Hepatocyte (in vitro differentiated cells): ENCODE measurements at regions not wholly inside any gene's neighbourhood (a gene's known extent, or its start where the extent isn't known, plus 50 kb on each side); places are given as distances from the start of the nearest gene placed in this dataset.

ENCODE experiments used
- DNase-seq: peaks from one replicate; pipeline ENCODE4 v3.0.0-alpha.2; 2016; ENCODE audit warnings: low spot score
- H2AFZ ChIP-seq: fragments of 200-600 bp; sonication (generic); 2 replicates; pipeline ENCODE4 v1.6.0; 2016; ENCODE audit warnings: antibody characterized with exemption, mild to moderate bottlenecking
- H3K27ac ChIP-seq: fragments of 200-600 bp; sonication (generic); 2 replicates; pipeline ENCODE4 v1.5.1; 2016; ENCODE audit warnings: mild to moderate bottlenecking
- H3K27me3 ChIP-seq: fragments of 200-600 bp; sonication (generic); 2 replicates; pipeline ENCODE4 v1.6.1; 2016
- H3K36me3 ChIP-seq: fragments of 200-600 bp; sonication (generic); replicated peaks from 2 replicates; pipeline ENCODE4 v1.5.1; 2016; ENCODE audit warnings: low read depth; ENCODE audit not compliant: insufficient read depth
- H3K4me1 ChIP-seq: fragments of 200-600 bp; sonication (generic); 2 replicates; pipeline ENCODE4 v1.5.1; 2016; ENCODE audit warnings: mild to moderate bottlenecking, moderate library complexity; ENCODE audit not compliant: insufficient read depth
- H3K4me2 ChIP-seq: fragments of 200-600 bp; sonication (generic); 2 replicates; pipeline ENCODE4 v1.6.0; 2016
- H3K4me3 ChIP-seq: fragments of 200-600 bp; sonication (generic); 2 replicates; pipeline ENCODE4 v1.5.1; 2016; ENCODE audit warnings: mild to moderate bottlenecking
- H3K79me2 ChIP-seq: fragments of 200-600 bp; sonication (generic); 2 replicates; pipeline ENCODE4 v1.6.0; 2017; ENCODE audit warnings: mild to moderate bottlenecking
- H3K9me2 ChIP-seq: fragments of 200-600 bp; sonication (generic); replicated peaks from 2 replicates; pipeline ENCODE4 v1.6.0; 2017; ENCODE audit warnings: mild to moderate bottlenecking; ENCODE audit not compliant: insufficient read depth
- H3K9me3 ChIP-seq: fragments of 200-600 bp; sonication (generic); 2 replicates; pipeline ENCODE4 v1.5.1; 2016; ENCODE audit warnings: low read depth, mild to moderate bottlenecking
- H4K20me1 ChIP-seq: fragments of 200-600 bp; sonication (generic); 2 replicates; pipeline ENCODE4 v1.6.0; 2016; ENCODE audit warnings: mild to moderate bottlenecking; ENCODE audit not compliant: insufficient read depth, poor library complexity, severe bottlenecking
- EZH2 ChIP-seq: fragments of 200-600 bp; sonication (generic); IDR thresholded peaks from 2 replicates; pipeline ENCODE4 v1.6.1; 2016; ENCODE audit warnings: antibody characterized with exemption, mild to moderate bottlenecking, borderline replicate concordance
- EZH2phosphoT487 ChIP-seq: fragments of 200-600 bp; sonication (generic); IDR thresholded peaks from one replicate; pipeline ENCODE4 v1.6.1; 2018; ENCODE audit warnings: antibody characterized with exemption, mild to moderate bottlenecking, low read depth, moderate library complexity; ENCODE audit not compliant: unreplicated experiment, severe bottlenecking
- WGBS: methylation state at CpG from one replicate; pipeline ENCODE4 v1.1.6; 2016; ENCODE audit warnings: low lambda C conversion rate; ENCODE audit errors: missing lambda C conversion rate; 5-methylcytosine and 5-hydroxymethylcytosine counted together
- TF ChIP-seq, protein P1 (sequence below): fragments of 200-600 bp; sonication (generic); IDR thresholded peaks from 2 replicates; pipeline ENCODE4 v1.5.1; 2016; ENCODE audit warnings: antibody characterized with exemption, mild to moderate bottlenecking; ENCODE audit not compliant: poor library complexity

DNA sequence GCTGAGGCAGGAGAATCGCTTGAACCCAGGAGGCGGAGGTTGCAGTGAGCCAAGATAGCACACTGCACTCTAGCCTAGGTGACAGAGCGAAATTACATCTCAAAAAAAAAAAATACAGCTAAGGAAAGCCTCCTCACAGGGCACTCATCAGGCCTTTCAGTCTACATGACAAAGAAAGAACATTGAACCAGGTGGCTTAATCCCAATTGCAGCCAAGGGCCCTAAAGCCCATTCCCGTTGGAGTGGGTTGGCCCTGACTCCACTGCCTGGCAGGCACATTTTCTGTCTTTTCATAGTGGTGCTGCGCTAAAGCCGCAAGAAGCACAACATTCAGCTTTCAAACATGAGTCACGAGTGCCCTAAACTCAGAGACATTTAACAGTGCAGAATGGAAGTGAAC, 372.5 kb downstream of the RNF144A start:
- no peak overlapping the region for H3K4me2 ChIP-seq
- H2AFZ ChIP-seq: no peak overlapping the region
- 95% methylated on average over 7 of the region's 7 CpGs for whole genome bisulfite sequencing
- H3K9me3 ChIP-seq: no peaks in the 10 kb centered on the region
- no peak overlapping the region for H3K27ac ChIP-seq
- no peak for TF ChIP-seq EZH2phosphoT487
- no peak for TF ChIP-seq EZH2
- TF ChIP-seq, protein P1, sequence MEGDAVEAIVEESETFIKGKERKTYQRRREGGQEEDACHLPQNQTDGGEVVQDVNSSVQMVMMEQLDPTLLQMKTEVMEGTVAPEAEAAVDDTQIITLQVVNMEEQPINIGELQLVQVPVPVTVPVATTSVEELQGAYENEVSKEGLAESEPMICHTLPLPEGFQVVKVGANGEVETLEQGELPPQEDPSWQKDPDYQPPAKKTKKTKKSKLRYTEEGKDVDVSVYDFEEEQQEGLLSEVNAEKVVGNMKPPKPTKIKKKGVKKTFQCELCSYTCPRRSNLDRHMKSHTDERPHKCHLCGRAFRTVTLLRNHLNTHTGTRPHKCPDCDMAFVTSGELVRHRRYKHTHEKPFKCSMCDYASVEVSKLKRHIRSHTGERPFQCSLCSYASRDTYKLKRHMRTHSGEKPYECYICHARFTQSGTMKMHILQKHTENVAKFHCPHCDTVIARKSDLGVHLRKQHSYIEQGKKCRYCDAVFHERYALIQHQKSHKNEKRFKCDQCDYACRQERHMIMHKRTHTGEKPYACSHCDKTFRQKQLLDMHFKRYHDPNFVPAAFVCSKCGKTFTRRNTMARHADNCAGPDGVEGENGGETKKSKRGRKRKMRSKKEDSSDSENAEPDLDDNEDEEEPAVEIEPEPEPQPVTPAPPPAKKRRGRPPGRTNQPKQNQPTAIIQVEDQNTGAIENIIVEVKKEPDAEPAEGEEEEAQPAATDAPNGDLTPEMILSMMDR: no peak
- no peaks in the 10 kb centered on the region for H4K20me1 ChIP-seq
- no peaks in the 10 kb centered on the region for H3K9me2 ChIP-seq
- no peaks in the 10 kb centered on the region for H3K4me1 ChIP-seq
- H3K27me3 ChIP-seq: no peaks in the 10 kb centered on the region
- H3K79me2 ChIP-seq: no peaks in the 10 kb centered on the region
- H3K36me3 ChIP-seq: no peaks in the 10 kb centered on the region
- H3K4me3 ChIP-seq: no peak overlapping the region
- DNase-seq: no peak

DNA sequence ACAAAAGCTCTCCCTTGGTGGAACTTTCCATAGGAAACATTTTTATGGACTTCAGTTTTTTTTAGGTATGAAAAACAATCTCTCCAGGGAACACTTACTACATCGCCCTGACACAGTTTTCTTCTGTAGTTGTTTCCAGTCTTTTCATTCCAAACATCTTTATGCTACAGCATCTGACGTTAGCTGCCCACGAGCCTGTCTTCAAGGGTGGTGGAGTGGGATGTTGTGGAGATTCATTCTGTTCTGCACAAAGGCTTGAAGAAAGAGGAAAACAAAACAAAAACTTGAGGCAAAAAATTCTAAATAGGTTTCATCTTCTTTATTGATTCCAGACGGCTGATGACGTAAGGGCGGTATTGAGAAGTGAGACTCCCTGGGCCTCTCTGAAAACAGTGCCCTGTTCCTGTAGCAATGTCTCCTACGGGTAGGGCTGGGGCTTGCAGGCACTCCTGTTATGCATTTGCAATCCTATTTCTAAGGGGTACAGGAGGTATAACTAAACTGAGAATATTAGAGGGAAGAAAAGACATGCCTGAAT, 375.0 kb downstream of the RNF144A start:
- no peak for TF ChIP-seq EZH2phosphoT487
- TF ChIP-seq EZH2: no peak
- TF ChIP-seq, protein P1: no peak
- 74% methylated on average over 7 of the region's 7 CpGs for WGBS
- H3K79me2 ChIP-seq: no peaks in the 10 kb centered on the region

DNA sequence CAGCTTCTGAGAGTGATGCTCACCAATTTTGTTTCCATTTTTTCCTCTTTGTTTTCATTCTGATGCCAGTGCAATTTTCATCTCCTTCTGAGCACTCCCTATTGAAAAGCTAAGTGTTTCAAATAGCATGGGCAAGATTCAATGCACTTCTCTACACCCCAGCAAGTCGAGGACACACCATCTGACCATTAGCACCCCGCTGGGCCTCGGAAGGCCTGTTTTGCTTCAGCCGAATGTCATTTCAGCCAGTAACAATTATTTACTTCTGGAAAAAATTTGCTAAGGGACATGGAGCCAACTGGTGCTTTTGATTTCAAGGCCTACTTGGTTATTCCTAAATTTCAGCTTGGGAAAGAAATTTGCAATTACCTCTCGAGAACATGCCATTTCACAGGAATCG, 392.4 kb downstream of the RNF144A start:
- TF ChIP-seq EZH2phosphoT487 (no peak), EZH2 (no peak)
- TF ChIP-seq, protein P1: no peak
- no peaks in the 10 kb centered on the region for H3K27me3 ChIP-seq
- H3K27ac ChIP-seq: no peak overlapping the region
- H3K79me2 ChIP-seq: no peaks in the 10 kb centered on the region
- no peak for DNase-seq
- no peaks in the 10 kb centered on the region for H3K36me3 ChIP-seq
- H3K9me3 ChIP-seq: no peaks in the 10 kb centered on the region
- WGBS: 85% methylated on average over 6 of the region's 6 CpGs
- no peaks in the 10 kb centered on the region for H3K4me1 ChIP-seq
- no peaks in the 10 kb centered on the region for H4K20me1 ChIP-seq
- no peak overlapping the region for H3K4me2 ChIP-seq
- H3K9me2 ChIP-seq: no peaks in the 10 kb centered on the region
- no peak overlapping the region for H3K4me3 ChIP-seq
- no peak overlapping the region for H2AFZ ChIP-seq

More for the DNA sequence above, 375.0 kb downstream of the RNF144A start:
- no peaks in the 10 kb centered on the region for H3K27me3 ChIP-seq
- no peaks in the 10 kb centered on the region for H3K36me3 ChIP-seq
- no peak overlapping the region for H3K4me2 ChIP-seq
- no peaks in the 10 kb centered on the region for H4K20me1 ChIP-seq
- no peak overlapping the region for H3K4me3 ChIP-seq
- no peaks in the 10 kb centered on the region for H3K9me3 ChIP-seq
- no peaks in the 10 kb centered on the region for H3K9me2 ChIP-seq
- H2AFZ ChIP-seq: no peak overlapping the region
- DNase-seq: no peak
- H3K4me1 ChIP-seq: no peaks in the 10 kb centered on the region
- H3K27ac ChIP-seq: no peak overlapping the region

DNA sequence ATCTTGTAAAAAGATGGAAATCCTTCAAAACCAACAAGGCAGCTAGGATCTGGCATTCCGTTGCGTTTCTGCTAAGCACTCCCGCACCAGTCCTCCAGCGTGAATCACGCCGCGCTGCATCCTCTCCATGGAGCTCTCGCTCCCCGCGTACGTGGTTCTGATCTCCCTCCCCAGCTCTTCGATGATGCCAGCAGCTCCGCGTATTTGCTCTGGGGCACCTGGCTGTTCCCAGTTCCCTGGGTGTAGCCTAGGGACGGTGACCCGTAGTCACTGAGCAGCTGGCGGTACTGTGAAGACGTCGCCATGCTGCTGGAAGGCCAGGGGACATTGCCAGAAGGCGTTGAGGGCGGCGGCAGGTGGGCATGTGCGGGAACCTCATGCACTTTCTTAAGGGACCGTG, 407.5 kb downstream of the RNF144A start:
- no peak for DNase-seq
- no peaks in the 10 kb centered on the region for H3K4me1 ChIP-seq
- 46% methylated on average over 24 of the region's 24 CpGs for WGBS
- no peak for TF ChIP-seq EZH2
- TF ChIP-seq, protein P1: no peak
- TF ChIP-seq EZH2phosphoT487: no peak
- no peaks in the 10 kb centered on the region for H4K20me1 ChIP-seq
- no peak overlapping the region for H2AFZ ChIP-seq
- H3K4me2 ChIP-seq: peak overlapping the region; percentile 58
- no peaks in the 10 kb centered on the region for H3K79me2 ChIP-seq
- peaks cover 11% of the 10 kb centered on the region for H3K27me3 ChIP-seq
- H3K36me3 ChIP-seq: no peaks in the 10 kb centered on the region
- no peak overlapping the region for H3K27ac ChIP-seq
- no peak overlapping the region for H3K4me3 ChIP-seq
- no peaks in the 10 kb centered on the region for H3K9me3 ChIP-seq
- no peaks in the 10 kb centered on the region for H3K9me2 ChIP-seq
